ENCODE measurements at regions not wholly inside any gene's neighbourhood (a gene's known extent, or its start where the extent isn't known, plus 50 kb on each side); places are given as distances from the start of the nearest gene placed in this dataset.

GRCh38 chr10:121677880-121678279 lies 79.6 kb upstream of the FGFR2 start:
- TF ChIP-seq POLR2A (IDR thresholded peaks at IDR 0.05; ENCODE audit: low read length) (no peak), GATA1 (IDR thresholded peaks at IDR 0.05; ENCODE audit: low read depth, low read length) (no peak)

All from erythroblast (primary cell).